ENCODE measurements at regions not wholly inside any gene's neighbourhood (a gene's known extent, or its start where the extent isn't known, plus 50 kb on each side); places are given as distances from the start of the nearest gene placed in this dataset.

- intact Hi-C loops (cut with micrococcal nuclease) = no loop called here
- no peak for DNase-seq (ENCODE audit: unreplicated experiment)
- H3K4me3 Mint-ChIP-seq (ENCODE audit: unreplicated experiment) = no peak overlapping the region
- H3K27me3 Mint-ChIP-seq (ENCODE audit: insufficient read depth, unreplicated experiment) = no peaks in the 10 kb centered on the region
- TF ChIP-seq CTCF (IDR thresholded peaks at IDR 0.05; ENCODE audit: unreplicated experiment) = no peak
- peaks cover 42% of the 10 kb centered on the region for H3K9me3 Mint-ChIP-seq (ENCODE audit: unreplicated experiment)
- peaks cover 6% of the 10 kb centered on the region for H3K36me3 Mint-ChIP-seq (ENCODE audit: insufficient read depth, unreplicated experiment)
- ChIA-PET POLR2A (no interaction called here), CTCF (no interaction called here)
- no TSS peak for BruUV-seq (replicated peaks)
- no peaks in the 10 kb centered on the region for H3K4me1 Mint-ChIP-seq (ENCODE audit: insufficient read depth, unreplicated experiment)
- H3K27ac Mint-ChIP-seq (ENCODE audit: low read depth, unreplicated experiment) = no peak overlapping the region
Observed at GRCh38 chr22:34333285-34333684, 413.0 kb upstream of the LARGE1 start.

DNA sequence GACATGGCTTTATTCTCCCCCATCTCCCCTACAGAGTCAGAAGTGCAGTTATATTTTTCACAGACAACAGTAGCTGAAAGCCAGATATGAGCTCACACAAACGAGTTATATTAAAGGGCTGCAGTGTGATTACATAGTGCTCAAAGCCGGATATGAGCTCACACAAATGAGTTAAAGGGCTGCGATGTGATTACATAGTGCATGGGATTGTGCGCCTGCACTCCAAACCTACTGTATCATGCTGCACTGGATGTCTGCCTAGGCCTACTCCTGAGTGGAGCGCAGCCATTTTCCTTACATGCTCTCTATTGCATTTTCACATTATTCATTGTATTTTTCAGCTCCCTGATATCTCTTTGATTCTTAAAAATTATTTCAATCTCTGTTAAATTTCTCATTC, 414.6 kb upstream of the LARGE1 start:
- no peak for DNase-seq (ENCODE audit: unreplicated experiment)
- TF ChIP-seq CTCF (IDR thresholded peaks at IDR 0.05; ENCODE audit: unreplicated experiment) = no peak
- no peaks in the 10 kb centered on the region for H3K27me3 Mint-ChIP-seq (ENCODE audit: insufficient read depth, unreplicated experiment)
- H3K27ac Mint-ChIP-seq (ENCODE audit: low read depth, unreplicated experiment) = no peak overlapping the region
- ChIA-PET POLR2A (no interaction called here), CTCF (no interaction called here)
- no TSS peak for BruUV-seq (replicated peaks)
- H3K36me3 Mint-ChIP-seq (ENCODE audit: insufficient read depth, unreplicated experiment) = peaks cover 6% of the 10 kb centered on the region
- intact Hi-C loops (cut with micrococcal nuclease) = no loop called here
- H3K9me3 Mint-ChIP-seq (ENCODE audit: unreplicated experiment) = peaks cover 42% of the 10 kb centered on the region
- no peak overlapping the region for H3K4me3 Mint-ChIP-seq (ENCODE audit: unreplicated experiment)
- no peaks in the 10 kb centered on the region for H3K4me1 Mint-ChIP-seq (ENCODE audit: insufficient read depth, unreplicated experiment)

DNA sequence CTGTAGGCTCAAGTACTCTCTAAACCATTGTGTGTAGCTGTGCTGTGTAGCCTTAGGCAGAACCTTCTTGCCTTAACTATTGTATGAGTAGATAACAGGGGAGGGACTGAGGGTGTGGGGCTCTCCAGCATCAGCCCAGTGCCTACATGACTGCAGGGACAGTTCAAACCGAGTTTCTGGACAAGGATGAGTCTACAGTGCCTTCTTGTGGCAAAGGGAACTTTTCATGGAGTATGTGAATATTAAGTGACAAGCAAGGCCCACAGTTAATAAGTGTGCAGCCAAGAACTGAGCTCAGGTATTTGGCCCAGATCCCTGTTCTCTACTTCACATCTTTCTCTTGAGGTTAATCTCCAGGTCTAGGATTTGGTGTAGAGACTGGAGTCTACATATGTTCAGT, 424.4 kb upstream of the LARGE1 start:
- Mint-ChIP-seq H3K4me1 (ENCODE audit: insufficient read depth, unreplicated experiment) (no peaks in the 10 kb centered on the region), H3K9me3 (ENCODE audit: unreplicated experiment) (peaks cover 38% of the 10 kb centered on the region), H3K36me3 (ENCODE audit: insufficient read depth, unreplicated experiment) (no peaks in the 10 kb centered on the region), H3K4me3 (ENCODE audit: unreplicated experiment) (no peak overlapping the region), H3K27me3 (ENCODE audit: insufficient read depth, unreplicated experiment) (no peaks in the 10 kb centered on the region), H3K27ac (ENCODE audit: low read depth, unreplicated experiment) (no peak overlapping the region)
- intact Hi-C loops (cut with micrococcal nuclease) = no loop called here
- no TSS peak for BruUV-seq (replicated peaks)
- TF ChIP-seq CTCF (IDR thresholded peaks at IDR 0.05; ENCODE audit: unreplicated experiment) = no peak
- ChIA-PET POLR2A (no interaction called here), CTCF (no interaction called here)
- no peak for DNase-seq (ENCODE audit: unreplicated experiment)

- Mint-ChIP-seq H3K27ac (ENCODE audit: low read depth, unreplicated experiment) (no peak overlapping the region), H3K4me1 (ENCODE audit: insufficient read depth, unreplicated experiment) (no peaks in the 10 kb centered on the region), H3K9me3 (ENCODE audit: unreplicated experiment) (peaks cover 41% of the 10 kb centered on the region), H3K36me3 (ENCODE audit: insufficient read depth, unreplicated experiment) (no peaks in the 10 kb centered on the region), H3K27me3 (ENCODE audit: insufficient read depth, unreplicated experiment) (no peaks in the 10 kb centered on the region), H3K4me3 (ENCODE audit: unreplicated experiment) (no peak overlapping the region)
- ChIA-PET CTCF (no interaction called here), POLR2A (no interaction called here)
- no peak for DNase-seq (ENCODE audit: unreplicated experiment)
- no TSS peak for BruUV-seq (replicated peaks)
- intact Hi-C loops (cut with micrococcal nuclease) = no loop called here
- TF ChIP-seq CTCF (IDR thresholded peaks at IDR 0.05; ENCODE audit: unreplicated experiment) = no peak
Observed at GRCh38 chr22:34354071-34354817, 434.0 kb upstream of the LARGE1 start.

Data from MCF 10A (cell line).